B cell (primary cell): ENCODE measurements at regions not wholly inside any gene's neighbourhood (a gene's known extent, or its start where the extent isn't known, plus 50 kb on each side); places are given as distances from the start of the nearest gene placed in this dataset.

Experiments used
- ATAC-seq: fragments of 200-7000 bp; cut with Tn5 transposase; one replicate; pipeline ENCODE4 v1.10.0; 2021; ENCODE audit warnings: low read depth, mild to moderate bottlenecking, moderate number of reproducible peaks, moderate library complexity
- CTCF ChIA-PET: fragments of 350-600 bp; sonication (Branson Sonifier 250); formaldehyde crosslinking; loops from one replicate; lab custom pipeline; 2021; ENCODE audit warnings: antibody characterized with exemption, inconsistent platforms; lab: Charles Lee
- POLR2A ChIA-PET: fragments of 350-600 bp; sonication (Branson Sonifier 250); formaldehyde crosslinking; loops from one replicate; lab custom pipeline; 2021; ENCODE audit warnings: antibody characterized with exemption; lab: Charles Lee
- DNase-seq: peaks from one replicate; pipeline ENCODE4 v3.0.0; 2013
- H2AFZ ChIP-seq: 2 replicates; pipeline ENCODE4 v1.6.1; 2012; ENCODE audit warnings: mild to moderate bottlenecking, low read depth, low read length; ENCODE audit not compliant: insufficient read depth, poor library complexity, severe bottlenecking
- H3K27ac ChIP-seq, 2 donors: 1 replicate in 1 of 2; 2 replicates in 1 of 2; pipeline ENCODE4 v1.5.1; 2012 to 2013; ENCODE audit warnings: low read length in 2 of 2, mild to moderate bottlenecking in 2 of 2, moderate library complexity in 1 of 2
- H3K27me3 ChIP-seq, 4 experiments: fragments of 200-600 bp in 1 of 4; sonication (generic) in 1 of 4; replicated peaks in 1 of 4; 1 replicate in 2 of 4; 2 replicates in 2 of 4; pipeline versions ENCODE4 v1.6.1 to v1.7.0; 2013 to 2016; ENCODE audit warnings: low read length in 3 of 4, mild to moderate bottlenecking in 2 of 4, mixed read lengths in 1 of 4, moderate library complexity in 1 of 4; ENCODE audit not compliant: insufficient read depth in 4 of 4, control insufficient read depth in 3 of 4; ENCODE audit errors: control extremely low read depth in 1 of 4
- H3K36me3 ChIP-seq, 2 experiments: replicated peaks in 1 of 2; 1 replicate in 1 of 2; 2 replicates in 1 of 2; pipeline versions ENCODE4 v1.6.1 to v1.7.1; 2013; ENCODE audit warnings: low read length in 1 of 2; ENCODE audit not compliant: insufficient read depth in 2 of 2, control insufficient read depth in 1 of 2; ENCODE audit errors: control extremely low read depth in 1 of 2, extremely low read depth in 1 of 2
- H3K4me1 ChIP-seq, 2 donors: fragments of 200-600 bp in 1 of 2; sonication (generic) in 1 of 2; 1 replicate in 1 of 2; 2 replicates in 1 of 2; pipeline versions ENCODE4 v1.5.1 to v1.6.1; 2013 to 2017; ENCODE audit warnings: low read length in 2 of 2; ENCODE audit not compliant: control insufficient read depth in 2 of 2, insufficient read depth in 2 of 2
- H3K4me2 ChIP-seq: replicated peaks from 2 replicates; pipeline ENCODE3; 2012; ENCODE audit warnings: mild to moderate bottlenecking, low read depth, low read length; ENCODE audit not compliant: poor library complexity, severe bottlenecking
- H3K4me3 ChIP-seq, 5 experiments: fragments of 200-600 bp in 1 of 5; sonication (generic) in 1 of 5; 1 replicate in 3 of 5; 2 replicates in 2 of 5; pipeline versions ENCODE4 v1.5.1 to v1.7.0; 2011 to 2016; ENCODE audit warnings: low read length in 4 of 5, mild to moderate bottlenecking in 4 of 5, low read depth in 2 of 5, control low read depth in 1 of 5, moderate library complexity in 1 of 5; ENCODE audit not compliant: insufficient read depth in 1 of 5; ENCODE audit errors: control extremely low read depth in 1 of 5, extremely low read depth in 1 of 5
- H3K79me2 ChIP-seq: fragments of 200-600 bp; sonication (generic); one replicate; pipeline ENCODE4 v1.6.0; 2016; ENCODE audit warnings: low read length; ENCODE audit not compliant: control insufficient read depth, insufficient read depth
- H3K9ac ChIP-seq: fragments of 200-600 bp; sonication (generic); 2 replicates; pipeline ENCODE4 v1.6.1; 2017; ENCODE audit warnings: mild to moderate bottlenecking, low read length, moderate library complexity
- H3K9me3 ChIP-seq, 3 donors: one replicate each; pipeline versions ENCODE4 v1.6.1 to v1.7.1; 2013; ENCODE audit warnings: low read length in 2 of 3; ENCODE audit not compliant: control insufficient read depth in 2 of 3, insufficient read depth in 1 of 3; ENCODE audit errors: control extremely low read depth in 1 of 3
- H4K20me1 ChIP-seq: 2 replicates; pipeline ENCODE4 v1.6.0; 2012; ENCODE audit warnings: mild to moderate bottlenecking, low read length; ENCODE audit not compliant: insufficient read depth, control insufficient read depth, poor library complexity, severe bottlenecking
- H3K27ac Mint-ChIP-seq: one replicate; pipeline ENCODE4 v1.8.0; 2021; ENCODE audit warnings: mixed read lengths
- H3K27me3 Mint-ChIP-seq: one replicate; pipeline ENCODE4 v1.8.0; 2021; ENCODE audit warnings: mixed read lengths
- H3K4me1 Mint-ChIP-seq: one replicate; pipeline ENCODE4 v1.8.0; 2021; ENCODE audit warnings: mixed read lengths
- H3K4me3 Mint-ChIP-seq: one replicate; pipeline ENCODE4 v1.8.0; 2021; ENCODE audit warnings: mixed read lengths
- H3K9me3 Mint-ChIP-seq: one replicate; pipeline ENCODE4 v1.8.0; 2022; ENCODE audit warnings: mixed read lengths; ENCODE audit not compliant: insufficient read depth
- EZH2 ChIP-seq: IDR thresholded peaks from 2 replicates; pipeline ENCODE4 v1.6.1; 2012; ENCODE audit warnings: borderline replicate concordance, low read depth, mild to moderate bottlenecking, moderate library complexity, low read length; ENCODE audit not compliant: insufficient read depth, poor library complexity, severe bottlenecking
- WGBS: methylation state at CpG from one replicate; pipeline ENCODE4 v1.1.5; 2013; ENCODE audit warnings: missing lambda C conversion rate; ENCODE audit not compliant: insufficient coverage; 5-methylcytosine and 5-hydroxymethylcytosine counted together
- intact Hi-C: fragments of 100-400 bp; cut with micrococcal nuclease; formaldehyde crosslinking; loops from one replicate; pipeline ENCODE4 v1.10.0; 2022
- TF ChIP-seq, protein P1 (sequence below): fragments of 200-600 bp; IDR thresholded peaks from one replicate; pipeline ENCODE4 v1.8.0; 2022; ENCODE audit warnings: antibody characterized with exemption, mild to moderate bottlenecking

DNA sequence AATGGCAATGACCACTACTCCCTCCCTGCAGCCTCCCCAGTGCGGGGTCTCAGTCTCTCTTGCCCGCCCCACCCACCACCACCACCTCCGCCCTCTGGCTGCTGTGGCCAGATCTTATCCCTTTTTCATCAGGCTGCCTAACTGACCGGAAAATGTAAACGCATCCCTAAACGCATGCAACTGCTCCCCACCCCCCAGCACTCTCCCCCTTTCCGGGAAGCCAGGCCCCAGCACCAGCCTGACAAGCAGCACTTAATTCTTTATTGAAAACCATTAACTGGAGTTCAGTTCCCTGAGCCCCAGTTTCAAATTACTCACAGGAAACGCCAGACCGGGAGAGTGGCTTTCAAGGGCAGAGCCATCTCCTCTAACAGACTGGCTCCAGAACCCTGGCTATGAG lies 147.7 kb downstream of the DMRTA2 start:
- ATAC-seq = no peak
- Histone ChIP-seq H3K27me3 (peaks cover 0 to 7% (median 0%) of the 10 kb centered on the region in 4 experiments), H4K20me1 (no peaks in the 10 kb centered on the region), H3K4me1 (no peaks in the 10 kb centered on the region), H3K36me3 (no peaks in the 10 kb centered on the region), H3K79me2 (no peaks in the 10 kb centered on the region), H3K27ac (no peak overlapping the region), H3K9ac (no peak overlapping the region), H3K4me2 (no peak overlapping the region), H3K9me3 (no peaks in the 10 kb centered on the region), H3K4me3 (no peak overlapping the region), H2AFZ (no peak overlapping the region)
- H3K4me1 Mint-ChIP-seq = no peaks in the 10 kb centered on the region
- no peak for DNase-seq
- 44% methylated on average over 6 of the region's 9 CpGs for WGBS
- peaks cover 28% of the 10 kb centered on the region for H3K27me3 Mint-ChIP-seq
- no peaks in the 10 kb centered on the region for H3K9me3 Mint-ChIP-seq
- H3K27ac Mint-ChIP-seq = no peak overlapping the region
- POLR2A ChIA-PET = no interaction called here
- intact Hi-C loops = no loop called here
- TF ChIP-seq EZH2 = no peak
- TF ChIP-seq, protein P1, sequence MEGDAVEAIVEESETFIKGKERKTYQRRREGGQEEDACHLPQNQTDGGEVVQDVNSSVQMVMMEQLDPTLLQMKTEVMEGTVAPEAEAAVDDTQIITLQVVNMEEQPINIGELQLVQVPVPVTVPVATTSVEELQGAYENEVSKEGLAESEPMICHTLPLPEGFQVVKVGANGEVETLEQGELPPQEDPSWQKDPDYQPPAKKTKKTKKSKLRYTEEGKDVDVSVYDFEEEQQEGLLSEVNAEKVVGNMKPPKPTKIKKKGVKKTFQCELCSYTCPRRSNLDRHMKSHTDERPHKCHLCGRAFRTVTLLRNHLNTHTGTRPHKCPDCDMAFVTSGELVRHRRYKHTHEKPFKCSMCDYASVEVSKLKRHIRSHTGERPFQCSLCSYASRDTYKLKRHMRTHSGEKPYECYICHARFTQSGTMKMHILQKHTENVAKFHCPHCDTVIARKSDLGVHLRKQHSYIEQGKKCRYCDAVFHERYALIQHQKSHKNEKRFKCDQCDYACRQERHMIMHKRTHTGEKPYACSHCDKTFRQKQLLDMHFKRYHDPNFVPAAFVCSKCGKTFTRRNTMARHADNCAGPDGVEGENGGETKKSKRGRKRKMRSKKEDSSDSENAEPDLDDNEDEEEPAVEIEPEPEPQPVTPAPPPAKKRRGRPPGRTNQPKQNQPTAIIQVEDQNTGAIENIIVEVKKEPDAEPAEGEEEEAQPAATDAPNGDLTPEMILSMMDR = no peak
- no peak overlapping the region for H3K4me3 Mint-ChIP-seq
- CTCF ChIA-PET = no interaction called here

DNA sequence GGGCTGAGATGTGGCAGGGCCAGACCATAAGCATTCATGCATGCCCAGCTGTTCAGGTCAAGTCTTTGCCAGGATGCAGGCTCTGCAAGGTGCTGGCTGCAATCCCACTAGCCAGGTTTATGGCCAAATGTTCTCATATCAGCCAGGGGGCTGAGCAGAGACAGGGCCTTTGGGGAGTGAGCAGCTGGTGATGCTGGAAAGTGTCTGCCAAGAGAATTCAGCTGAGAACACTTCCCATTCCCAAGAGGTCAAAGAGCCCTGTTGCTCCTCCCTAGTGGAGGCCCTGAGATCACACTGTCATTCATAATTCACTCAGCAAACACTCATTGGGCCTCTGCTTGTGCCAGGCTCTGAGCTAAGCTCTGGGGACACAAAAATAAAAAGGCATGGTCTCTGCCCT lies 150.3 kb downstream of the DMRTA2 start:
- no peaks in the 10 kb centered on the region for H4K20me1 ChIP-seq
- Mint-ChIP-seq H3K27ac (no peak overlapping the region), H3K4me3 (no peak overlapping the region), H3K27me3 (peaks cover 15% of the 10 kb centered on the region), H3K9me3 (no peaks in the 10 kb centered on the region), H3K4me1 (no peaks in the 10 kb centered on the region)
- no peaks in the 10 kb centered on the region for H3K9me3 ChIP-seq
- H2AFZ ChIP-seq = no peak overlapping the region
- ChIA-PET CTCF (no interaction called here), POLR2A (no interaction called here)
- no peaks in the 10 kb centered on the region for H3K4me1 ChIP-seq
- no peaks in the 10 kb centered on the region for H3K79me2 ChIP-seq
- no peak overlapping the region for H3K27ac ChIP-seq
- TF ChIP-seq, protein P1 = no peak
- no peak for TF ChIP-seq EZH2
- no peak for ATAC-seq
- H3K9ac ChIP-seq = no peak overlapping the region
- H3K4me2 ChIP-seq = no peak overlapping the region
- no peaks in the 10 kb centered on the region for H3K36me3 ChIP-seq
- H3K4me3 ChIP-seq = no peak overlapping the region
- peaks cover 0 to 7% (median 0%) of the 10 kb centered on the region in 4 experiments for H3K27me3 ChIP-seq
- no peak for DNase-seq
- intact Hi-C loops = no loop called here
